SK-N-MC (cell line): ENCODE measurements at regions not wholly inside any gene's neighbourhood (a gene's known extent, or its start where the extent isn't known, plus 50 kb on each side); places are given as distances from the start of the nearest gene placed in this dataset.

Experiments used
- EZH2 ChIP-seq: fragments of 200-600 bp; sonication (generic); IDR thresholded peaks from one replicate; pipeline ENCODE4 v1.6.1; 2017; ENCODE audit warnings: antibody characterized with exemption
- POLR2AphosphoS5 ChIP-seq: IDR thresholded peaks from 2 replicates; pipeline ENCODE4 v1.6.1; 2012; ENCODE audit warnings: mild to moderate bottlenecking, low read depth, low read length, borderline replicate concordance

DNA sequence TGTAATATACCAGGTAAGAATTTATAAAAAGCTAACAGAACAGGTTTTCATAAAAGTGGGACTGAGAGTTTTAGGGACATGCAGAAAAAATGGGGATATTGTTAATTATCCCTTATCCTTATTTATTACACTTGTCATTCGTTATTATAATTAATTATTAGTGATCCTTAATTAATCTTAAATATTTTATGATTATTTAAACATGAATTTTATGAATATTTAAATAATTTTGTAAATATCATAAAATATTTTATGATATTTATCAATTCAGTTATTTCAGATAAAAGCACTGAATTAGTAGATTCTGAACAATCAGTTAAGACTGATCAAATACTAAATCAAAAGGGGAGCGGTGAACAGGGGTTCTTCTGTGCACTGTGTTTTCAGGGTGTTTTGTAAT, 300.1 kb downstream of the PAX1 start:
- TF ChIP-seq EZH2 (no peak), POLR2AphosphoS5 (no peak)
